Prostate gland (tissue), 2 donors: ENCODE measurements at regions not wholly inside any gene's neighbourhood (a gene's known extent, or its start where the extent isn't known, plus 50 kb on each side); places are given as distances from the start of the nearest gene placed in this dataset.

Source experiments
- DNase-seq: peaks from one replicate; pipeline ENCODE4 v3.0.0-alpha.2; 2019; ENCODE audit warnings: low spot score
- H3K27ac ChIP-seq, 2 donors: fragments of 200-600 bp; sonication (generic); 2 replicates each; pipeline ENCODE4 v1.5.1; 2017 to 2019
- H3K27me3 ChIP-seq: fragments of 200-600 bp; sonication (generic); replicated peaks from 2 replicates; pipeline ENCODE4 v1.5.1; 2019; ENCODE audit not compliant: insufficient read depth
- H3K36me3 ChIP-seq, 2 donors: fragments of 200-600 bp; sonication (generic); 1 replicate in 1 of 2; 2 replicates in 1 of 2; pipeline versions ENCODE4 v1.5.1 to v1.8.1; 2017 to 2019
- H3K4me1 ChIP-seq: fragments of 200-600 bp; sonication (generic); replicated peaks from 2 replicates; pipeline ENCODE4 v1.5.1; 2019
- H3K4me3 ChIP-seq, 2 donors: fragments of 200-600 bp; sonication (generic); 2 replicates each; pipeline ENCODE4 v1.5.1; 2017 to 2019
- H3K9me3 ChIP-seq: fragments of 200-600 bp; sonication (generic); 2 replicates; pipeline ENCODE4 v1.5.1; 2017
- CTCF ChIP-seq, 4 experiments: fragments of 200-600 bp in 2 of 4; fragments of 450-650 bp in 2 of 4; sonication (generic) in 2 of 4; IDR thresholded peaks; 1 replicate in 3 of 4; 2 replicates in 1 of 4; pipeline ENCODE4 v1.5.1; 2016 to 2019; ENCODE audit warnings: antibody characterized with exemption in 4 of 4, mild to moderate bottlenecking in 2 of 4, moderate library complexity in 2 of 4
- POLR2A ChIP-seq: fragments of 450-650 bp; IDR thresholded peaks from one replicate; pipeline ENCODE4 v1.6.1; 2016; ENCODE audit warnings: antibody characterized with exemption, mild to moderate bottlenecking
- POLR2AphosphoS5 ChIP-seq: sonication (generic); formaldehyde crosslinking; IDR thresholded peaks from one replicate; pipeline ENCODE4 v1.6.1; 2017; ENCODE audit warnings: antibody characterized with exemption
- WGBS: methylation state at CpG from one replicate; pipeline ENCODE4 v1.1.5; 2018; 5-methylcytosine and 5-hydroxymethylcytosine counted together
- intact Hi-C: fragments of 100-400 bp; cut with DNase I; formaldehyde crosslinking; loops from one replicate; pipeline ENCODE4 v1.14.2; 2022

DNA sequence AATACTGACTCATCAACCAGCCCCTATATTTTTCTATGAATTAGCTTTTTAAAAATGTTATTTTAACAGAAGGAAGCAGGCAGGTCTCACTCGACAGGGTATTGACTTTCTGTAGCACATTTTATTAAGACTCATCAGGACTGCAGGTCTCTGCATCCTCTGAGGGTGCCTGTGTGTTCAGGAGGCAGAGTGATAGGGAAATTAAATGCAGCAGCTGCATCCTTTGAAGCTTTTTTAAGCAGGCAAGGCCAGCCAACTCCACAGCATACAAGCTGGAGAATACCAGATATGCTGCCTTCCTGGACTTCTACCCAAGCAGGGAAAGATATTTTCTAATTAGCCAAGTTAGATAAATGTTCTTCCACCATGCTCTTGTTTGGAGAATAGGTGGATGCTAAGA is 124.9 kb downstream of the WSCD1 start:
- 22% methylated on average over 1 of the region's 1 CpG for WGBS
- H3K9me3 ChIP-seq: no peaks in the 10 kb centered on the region
- no peaks in the 10 kb centered on the region for H3K27me3 ChIP-seq
- H3K4me1 ChIP-seq: no peaks in the 10 kb centered on the region
- no peak for DNase-seq
- no peak overlapping the region for H3K27ac ChIP-seq
- no peaks in the 10 kb centered on the region for H3K36me3 ChIP-seq
- TF ChIP-seq POLR2AphosphoS5 (no peak), CTCF (IDR thresholded peaks at IDR 0.05) (no peak), POLR2A (no peak)
- intact Hi-C loops: no loop called here
- H3K4me3 ChIP-seq: no peak overlapping the region

GRCh38 chr17:6191405-6192324 is 121.5 kb downstream of the WSCD1 start:
- Histone ChIP-seq H3K27ac (no peak overlapping the region), H3K4me3 (no peak overlapping the region), H3K27me3 (no peaks in the 10 kb centered on the region), H3K36me3 (no peaks in the 10 kb centered on the region), H3K4me1 (no peaks in the 10 kb centered on the region), H3K9me3 (no peaks in the 10 kb centered on the region)
- intact Hi-C loops: no loop called here
- DNase-seq: no peak
- 77% methylated on average over 18 of the region's 18 CpGs for WGBS
- TF ChIP-seq CTCF (IDR thresholded peaks at IDR 0.05): no peak
- TF ChIP-seq POLR2AphosphoS5: no peak
- TF ChIP-seq POLR2A: no peak

DNA sequence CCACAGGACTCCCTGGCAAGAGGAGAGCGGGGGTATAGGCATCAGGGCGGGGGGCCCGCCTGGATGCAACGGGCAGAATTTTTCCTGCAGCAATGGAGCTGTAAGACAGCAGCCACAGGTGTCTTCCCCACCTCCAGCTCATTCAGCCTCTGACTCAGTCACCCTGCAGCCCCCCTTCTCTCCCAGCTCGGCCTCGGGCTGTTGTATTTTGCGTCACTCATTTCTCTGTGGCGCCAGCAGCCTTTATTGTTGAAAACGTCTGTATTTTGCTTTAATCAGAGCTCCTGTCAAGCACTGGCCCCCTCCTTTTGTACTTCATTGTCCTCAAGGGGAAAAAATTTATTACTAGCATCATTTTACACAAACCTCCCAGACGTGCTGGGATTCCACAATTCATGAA is 117.7 kb downstream of the WSCD1 start:
- DNase-seq: no peak
- intact Hi-C loops: no loop called here
- Histone ChIP-seq H3K4me1 (no peaks in the 10 kb centered on the region), H3K4me3 (no peak overlapping the region), H3K9me3 (no peaks in the 10 kb centered on the region), H3K27ac (no peak overlapping the region), H3K27me3 (no peaks in the 10 kb centered on the region), H3K36me3 (no peaks in the 10 kb centered on the region)
- WGBS: 15% methylated on average over 10 of the region's 10 CpGs
- TF ChIP-seq POLR2A: no peak
- no peak for TF ChIP-seq CTCF (IDR thresholded peaks at IDR 0.05)
- no peak for TF ChIP-seq POLR2AphosphoS5

GRCh38 chr17:6186998-6187397 is 116.8 kb downstream of the WSCD1 start:
- 79% methylated on average over 1 of the region's 1 CpG for WGBS
- intact Hi-C loops: no loop called here

More at GRCh38 chr17:6186998-6187397, 116.8 kb downstream of the WSCD1 start:
- H3K4me1 ChIP-seq: no peaks in the 10 kb centered on the region
- no peaks in the 10 kb centered on the region for H3K36me3 ChIP-seq
- no peak overlapping the region for H3K4me3 ChIP-seq
- no peak overlapping the region for H3K27ac ChIP-seq
- H3K9me3 ChIP-seq: no peaks in the 10 kb centered on the region
- TF ChIP-seq CTCF (IDR thresholded peaks at IDR 0.05) (no peak), POLR2AphosphoS5 (no peak), POLR2A (no peak)
- H3K27me3 ChIP-seq: no peaks in the 10 kb centered on the region
- DNase-seq: no peak
